GM18505 (cell line): ENCODE measurements at regions not wholly inside any gene's neighbourhood (a gene's known extent, or its start where the extent isn't known, plus 50 kb on each side); places are given as distances from the start of the nearest gene placed in this dataset.
"Not testable (repeated sequence)": the region's sequence is repeated elsewhere in the genome, so short reads cannot be mapped to it uniquely, and the experiment has no call there.

Experiments used
- ATAC-seq: cut with Tn5 transposase; IDR thresholded peaks from one replicate; pipeline ENCODE4 v1.9.1; 2021; ENCODE audit not compliant: unreplicated experiment
- POLR2A ChIP-seq: IDR thresholded peaks from 4 replicates; pipeline ENCODE4 v1.6.1; 2011; ENCODE audit warnings: borderline replicate concordance; ENCODE audit not compliant: insufficient read depth, insufficient read length; ENCODE audit errors: extremely low read depth

DNA sequence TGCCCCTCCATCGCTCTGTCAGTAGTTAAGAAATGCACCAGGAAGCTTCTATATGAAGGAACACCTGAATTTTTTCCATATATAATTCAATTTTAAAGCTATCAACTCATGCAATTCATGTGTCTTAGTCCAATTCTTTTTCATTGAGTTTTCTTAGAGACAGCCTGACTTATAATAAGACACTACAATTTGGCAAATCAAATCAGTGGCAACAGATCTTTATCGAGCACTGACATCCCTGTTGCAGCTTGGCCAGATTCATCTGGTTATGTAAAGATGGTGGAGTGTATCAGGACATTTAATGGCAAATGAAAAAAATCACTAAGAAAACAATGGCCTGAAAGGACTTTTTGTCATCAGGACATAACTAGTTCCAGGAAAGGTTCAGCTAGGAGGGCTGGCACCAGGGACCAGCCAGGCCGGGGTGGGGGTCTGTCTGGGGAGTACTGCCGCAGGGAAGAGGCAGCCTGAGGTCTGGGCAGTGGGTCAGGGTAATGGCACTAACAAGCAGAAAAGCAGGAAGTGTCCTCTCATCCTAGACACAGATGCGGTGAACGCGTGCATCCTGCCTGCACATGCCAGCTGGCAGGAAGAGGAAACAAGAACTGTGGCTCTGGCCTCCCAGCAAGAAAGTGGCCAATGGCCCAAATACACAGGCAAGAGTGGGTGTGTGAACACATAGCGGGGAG, 100.5 kb upstream of the LMNTD1 start:
- TF ChIP-seq POLR2A: no peak
- ATAC-seq: no peak

DNA sequence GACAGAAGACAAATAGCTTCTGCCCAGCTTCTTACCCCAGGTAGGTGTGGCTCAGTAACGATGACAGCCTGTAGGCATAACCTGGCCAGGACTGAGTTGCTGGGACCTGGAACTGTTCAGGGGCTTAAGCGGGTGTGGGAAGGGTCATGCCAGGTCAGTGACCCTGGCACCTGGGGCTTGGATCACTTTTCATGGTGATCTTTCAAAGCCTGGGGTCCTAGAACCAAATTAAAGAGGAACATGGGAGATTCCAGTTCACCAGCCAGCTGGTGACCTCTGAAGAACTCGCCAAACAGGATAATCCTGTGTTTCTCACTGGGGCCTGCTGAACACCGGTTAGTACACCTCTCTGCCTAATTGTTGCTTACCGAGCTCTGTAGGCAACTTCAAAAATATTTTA, 102.6 kb upstream of the LMNTD1 start:
- no peak for TF ChIP-seq POLR2A
- ATAC-seq: no peak

DNA sequence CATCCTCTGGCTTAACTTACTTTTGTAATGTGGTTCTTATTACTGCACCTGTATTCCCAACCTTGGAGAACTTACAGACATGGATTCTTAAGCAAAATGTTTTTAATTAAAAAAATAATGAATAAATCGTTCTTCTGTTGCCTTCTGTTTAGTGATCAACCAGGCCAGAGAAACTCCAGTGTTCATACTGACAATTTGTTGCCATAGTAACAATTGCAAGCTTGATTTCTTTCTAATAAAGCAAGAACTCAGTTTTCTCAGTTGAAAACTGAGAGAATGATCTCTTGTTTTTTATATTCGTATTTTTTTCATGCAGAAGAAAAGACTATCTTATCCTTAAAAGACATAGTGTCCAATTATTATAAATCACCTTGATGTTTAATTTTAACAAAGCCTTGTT, 106.5 kb upstream of the LMNTD1 start:
- TF ChIP-seq POLR2A: no peak

DNA sequence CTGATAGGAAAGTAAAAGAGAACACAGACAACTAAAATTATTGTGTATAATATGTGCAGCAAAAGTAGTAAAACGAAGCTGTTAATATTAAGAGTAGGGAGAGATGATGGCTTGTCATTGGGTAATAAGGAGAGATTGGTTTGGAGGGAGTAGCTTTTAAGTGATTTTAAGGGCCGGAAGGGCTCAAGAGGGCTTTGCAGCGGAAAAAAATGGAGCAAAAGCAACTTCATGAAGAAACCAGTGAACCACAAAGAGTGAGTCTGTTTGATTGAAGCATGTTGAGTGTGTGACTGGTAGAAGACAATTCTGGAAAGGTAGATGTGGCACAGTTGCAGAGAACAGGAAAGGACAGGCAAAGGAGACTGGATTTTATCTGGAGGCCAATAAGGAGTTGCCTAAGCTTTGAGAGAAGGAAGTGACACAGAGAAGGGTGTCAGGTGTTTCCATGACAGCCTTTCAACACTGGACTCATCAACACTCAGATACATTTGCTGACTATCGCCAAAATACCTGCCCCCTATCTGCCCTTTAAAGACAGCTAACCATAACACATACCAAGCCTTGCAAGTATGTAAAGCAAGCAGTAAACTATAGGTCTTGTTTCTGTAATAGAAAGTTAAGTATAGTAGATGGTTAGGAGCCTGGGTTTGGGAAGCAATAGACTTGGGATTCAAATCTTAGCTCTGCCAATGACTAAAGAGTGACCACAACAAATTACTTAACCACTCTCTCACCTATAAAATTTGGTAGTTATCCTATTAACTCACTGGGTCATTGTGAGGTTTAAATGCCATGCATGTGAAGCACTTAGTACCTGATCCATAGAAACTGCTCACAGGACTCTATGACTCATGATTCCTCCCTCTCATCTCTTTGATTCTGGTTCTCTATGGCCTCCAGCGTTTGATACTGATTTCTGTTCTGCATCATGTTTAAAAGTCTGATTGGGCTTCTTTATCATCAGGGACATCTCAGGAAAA, 117.3 kb upstream of the LMNTD1 start:
- ATAC-seq: no peak
- no peak for TF ChIP-seq POLR2A

More for the DNA sequence above, 106.5 kb upstream of the LMNTD1 start:
- no peak for ATAC-seq

DNA sequence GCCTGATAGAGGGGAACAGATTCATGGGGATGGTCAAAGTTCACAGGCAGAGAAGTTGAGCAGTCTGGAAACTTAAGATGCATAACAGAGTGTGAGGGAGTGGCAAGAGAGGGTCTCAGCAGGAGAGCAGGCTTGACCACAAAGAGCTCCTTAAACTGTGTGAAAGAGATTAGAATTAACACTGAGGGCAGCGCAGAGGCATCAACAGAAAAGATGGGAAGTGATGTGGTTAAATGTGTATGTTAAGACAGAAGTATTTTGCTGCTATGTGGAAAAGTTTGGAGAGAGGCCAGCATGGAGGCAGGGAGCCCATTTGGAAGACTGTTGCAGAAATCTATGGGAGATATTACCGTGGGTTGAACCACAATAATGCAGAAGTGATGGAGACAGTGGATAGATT, 122.7 kb upstream of the LMNTD1 start:
- no peak for TF ChIP-seq POLR2A
- ATAC-seq: no peak

DNA sequence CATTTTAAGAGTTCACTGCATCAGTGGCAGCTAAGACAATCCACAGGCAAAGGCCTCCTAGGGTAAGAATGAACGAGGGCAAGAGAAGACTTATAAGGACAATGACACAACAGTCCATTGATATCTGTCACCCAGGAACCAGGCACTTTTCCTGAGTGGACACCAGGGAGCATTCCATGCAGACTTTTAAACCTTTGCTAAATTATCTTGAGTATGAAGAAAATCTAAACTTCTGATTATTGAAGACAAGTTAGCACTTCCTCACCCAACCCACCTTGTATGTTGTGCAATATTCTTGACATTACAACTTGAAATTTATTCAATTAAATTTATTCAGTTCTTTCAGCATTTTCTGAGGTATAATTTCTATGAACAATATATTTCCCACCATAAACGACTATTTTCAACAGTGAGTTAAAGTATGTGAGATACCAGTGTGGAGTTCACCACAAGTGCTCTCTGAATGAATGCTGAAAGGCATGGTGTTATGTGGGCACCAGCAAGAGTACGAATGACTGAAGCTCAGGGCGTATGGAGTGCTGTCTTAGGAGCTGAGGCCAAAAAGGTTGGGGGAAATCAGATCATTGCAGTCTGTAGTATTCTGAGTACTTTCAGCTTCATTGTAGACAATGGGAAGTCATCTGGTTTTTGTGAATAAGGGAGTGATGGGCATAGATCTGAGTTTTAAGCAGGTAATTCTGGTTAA, 124.3 kb upstream of the LMNTD1 start:
- no peak for ATAC-seq

DNA sequence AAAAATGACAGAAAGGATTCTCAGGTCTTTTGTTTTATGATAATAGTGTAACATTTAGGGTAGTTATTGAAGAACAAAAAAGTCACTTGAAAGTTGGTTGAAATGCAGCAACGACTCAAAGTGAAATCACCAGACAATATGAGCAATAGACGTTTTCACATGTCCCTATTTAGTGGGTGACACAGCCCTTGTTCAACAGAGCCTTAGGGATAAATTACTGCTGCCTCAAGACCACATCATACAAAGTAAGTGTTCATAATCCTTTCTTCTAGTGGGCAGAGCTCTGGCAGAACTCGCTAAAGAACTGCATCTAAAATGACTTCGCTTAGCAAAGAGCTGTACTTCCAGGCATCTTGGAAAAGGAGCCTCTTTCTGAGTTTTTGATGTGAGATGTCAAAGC, 128.5 kb upstream of the LMNTD1 start:
- ATAC-seq: no peak
- no peak for TF ChIP-seq POLR2A

More for the DNA sequence above, 124.3 kb upstream of the LMNTD1 start:
- TF ChIP-seq POLR2A: no peak

DNA sequence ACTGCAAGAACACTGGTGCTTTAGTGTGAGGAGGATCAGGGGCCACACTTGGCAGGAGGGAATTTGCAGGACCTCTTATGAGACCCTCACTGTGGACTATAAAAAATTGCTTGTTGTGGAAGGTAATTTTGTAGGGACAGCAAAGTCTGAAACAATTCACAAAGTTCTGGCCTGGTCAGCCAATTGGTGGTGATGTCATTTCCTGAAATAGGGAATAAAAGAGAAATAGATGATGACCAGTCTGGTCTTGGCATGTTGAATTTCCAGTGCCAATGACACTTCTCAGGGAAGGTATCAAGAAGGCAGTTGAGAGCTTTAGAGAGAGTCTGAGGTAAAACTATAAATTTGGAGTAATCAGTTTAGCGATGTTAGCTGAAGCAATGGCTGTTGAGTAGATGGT, 129.3 kb upstream of the LMNTD1 start:
- TF ChIP-seq POLR2A: no peak
- ATAC-seq: no peak

DNA sequence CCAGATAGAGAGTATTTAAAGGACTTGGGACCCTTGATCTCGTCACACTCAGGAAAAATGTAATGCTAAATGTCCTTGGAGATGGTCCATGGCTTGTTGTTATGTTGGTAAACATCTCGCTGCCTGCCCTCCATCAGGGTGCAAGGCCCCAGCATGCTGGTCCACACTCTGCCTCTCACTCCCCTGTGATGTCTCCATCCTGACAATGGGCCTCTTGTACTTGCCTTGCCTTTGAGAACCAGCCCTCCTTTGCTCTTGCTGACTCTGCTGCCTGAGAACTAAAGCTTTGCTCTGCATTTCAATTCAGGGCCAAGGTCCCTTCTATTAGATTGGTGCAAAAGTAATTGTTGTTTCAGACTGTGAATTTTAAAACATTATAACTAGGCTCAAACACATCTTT, 131.0 kb upstream of the LMNTD1 start:
- no peak for ATAC-seq
- TF ChIP-seq POLR2A: no peak

DNA sequence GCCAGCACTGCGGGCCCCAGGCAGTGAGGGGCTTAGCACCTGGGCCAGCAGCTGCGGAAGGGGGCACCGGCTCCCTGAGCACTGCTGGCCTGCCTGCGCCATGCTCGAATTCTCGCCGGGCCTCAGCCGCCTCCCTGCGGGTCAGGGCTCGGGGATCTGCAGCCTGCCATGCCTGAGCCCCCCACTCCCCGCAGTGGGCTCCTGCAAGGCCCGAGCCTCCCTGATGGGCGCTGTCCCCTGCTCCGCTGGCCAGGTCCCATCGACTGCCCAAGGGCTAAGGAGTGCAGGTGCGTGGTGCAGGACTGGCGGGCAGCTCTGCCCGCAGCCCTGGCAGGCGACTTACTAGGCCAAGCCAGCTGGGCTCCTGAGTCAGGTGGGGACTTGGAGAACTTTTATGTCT, 133.3 kb upstream of the LMNTD1 start:
- no peak for TF ChIP-seq POLR2A
- ATAC-seq: no peak

DNA sequence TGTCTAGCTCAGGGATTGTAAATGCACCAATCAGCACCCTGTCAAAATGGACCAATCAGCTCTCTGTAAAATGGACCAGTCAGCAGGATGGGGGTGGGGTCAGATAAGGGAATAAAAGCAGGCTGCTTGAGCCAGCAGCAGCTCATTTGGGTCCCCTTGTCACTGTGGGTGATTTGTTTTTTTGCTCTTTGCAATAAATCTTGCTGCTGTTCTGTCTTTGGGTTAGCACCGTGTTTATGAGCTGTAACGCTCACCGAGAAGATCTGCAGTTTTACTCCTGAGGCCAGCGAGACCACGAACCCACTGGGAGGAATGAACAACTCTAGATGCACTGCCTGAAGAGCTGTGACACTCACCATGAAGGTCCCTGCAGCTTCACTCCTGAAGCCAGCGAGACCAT, 134.1 kb upstream of the LMNTD1 start:
- no peak for ATAC-seq

DNA sequence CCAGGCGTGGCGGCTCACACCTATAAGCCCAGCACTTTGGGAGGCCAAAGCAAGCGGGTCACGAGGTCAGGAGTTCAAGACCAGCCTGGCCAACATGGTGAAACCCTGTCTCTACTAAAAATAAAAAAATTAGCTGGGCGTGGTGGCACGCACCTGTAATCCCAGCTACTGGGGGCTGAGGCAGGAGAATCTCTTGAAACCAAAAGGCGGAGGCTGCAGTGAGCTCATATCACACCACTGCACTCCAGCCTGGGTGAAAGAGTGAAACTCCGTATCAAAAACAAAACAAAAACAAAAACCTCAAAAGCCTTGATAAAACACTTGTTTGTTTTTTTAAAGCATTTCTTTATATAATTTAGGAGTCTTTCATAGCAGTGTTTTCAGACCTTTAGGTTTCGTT, 135.8 kb upstream of the LMNTD1 start:
- not testable (repeated sequence) for ATAC-seq

More for the DNA sequence above, 134.1 kb upstream of the LMNTD1 start:
- TF ChIP-seq POLR2A: no peak

DNA sequence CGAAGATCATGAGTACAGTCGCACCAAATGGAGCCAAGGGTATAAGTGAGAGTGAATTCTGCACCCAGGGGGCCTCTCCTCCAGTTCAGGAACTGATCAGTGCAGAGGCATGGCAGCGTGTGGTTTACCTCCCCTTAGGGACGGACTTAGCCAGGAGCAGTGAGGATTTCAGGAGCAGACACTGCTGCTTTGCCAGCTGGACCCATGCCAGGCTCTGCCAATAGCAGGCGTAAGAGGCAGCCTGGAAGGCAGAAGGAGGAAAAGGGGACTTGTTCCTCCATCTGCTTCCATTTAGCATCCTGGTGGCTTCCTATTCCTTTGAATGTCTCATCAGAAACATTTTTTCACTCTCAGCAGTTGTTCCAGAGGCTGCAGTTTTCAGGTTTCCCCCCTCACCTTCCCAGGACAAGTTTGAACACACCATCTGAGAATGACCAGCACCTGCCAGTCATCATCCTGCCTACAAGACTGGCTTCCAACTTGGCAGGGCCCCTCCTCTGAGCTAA, 137.0 kb upstream of the LMNTD1 start:
- TF ChIP-seq POLR2A: no peak
- no peak for ATAC-seq

DNA sequence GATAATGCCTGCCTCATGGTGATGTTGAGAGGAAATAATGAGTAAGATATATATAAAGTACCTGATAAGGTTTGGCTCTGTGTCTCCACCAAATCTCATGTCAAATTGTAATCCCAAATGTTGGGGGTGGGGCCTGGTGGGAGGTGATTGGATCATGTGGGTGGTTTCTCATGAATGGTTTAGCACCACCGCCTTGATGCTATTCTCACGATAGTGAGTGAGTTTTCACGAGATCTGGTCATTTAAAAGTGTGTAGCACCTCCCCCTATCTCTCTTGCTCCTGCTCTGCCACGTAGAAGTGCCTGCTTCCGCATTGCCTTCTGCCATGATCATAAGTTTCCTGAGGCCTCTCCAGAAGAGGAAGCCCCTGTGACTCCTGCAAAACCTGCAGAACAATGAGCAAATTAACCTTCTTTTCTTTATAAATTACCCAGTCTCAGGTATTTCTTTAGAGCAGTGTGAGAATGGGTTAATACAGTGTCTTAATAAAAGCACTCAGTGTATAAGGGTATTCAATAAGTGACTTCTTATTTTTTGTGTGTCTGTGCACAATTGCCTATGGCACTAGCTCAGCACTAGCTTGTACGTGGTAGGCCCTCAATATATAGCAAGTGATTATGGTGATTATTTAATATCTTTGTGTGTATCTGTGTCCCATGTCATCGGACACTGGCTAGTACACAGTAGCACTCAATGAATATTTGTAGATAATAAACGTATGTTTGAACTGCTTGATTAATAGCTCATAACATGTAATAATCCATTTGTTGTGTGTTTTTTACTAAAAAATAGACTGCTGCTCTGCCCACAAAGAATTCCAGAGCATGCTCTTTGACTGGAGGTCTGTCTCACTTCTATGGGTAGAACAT, 138.1 kb upstream of the LMNTD1 start:
- TF ChIP-seq POLR2A: no peak
- no peak for ATAC-seq

DNA sequence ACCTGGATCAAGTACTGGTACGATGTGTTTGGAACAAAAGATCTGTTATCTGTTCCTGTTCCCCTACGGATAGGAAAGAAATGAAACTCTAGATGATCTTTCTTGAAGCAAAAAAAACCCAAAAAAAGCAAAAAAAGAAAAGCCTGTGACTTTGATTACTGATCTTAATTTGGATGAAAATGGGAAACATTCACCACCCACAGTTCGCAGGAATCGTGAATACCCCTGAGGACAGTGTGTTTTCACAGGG, 138.7 kb upstream of the LMNTD1 start:
- TF ChIP-seq POLR2A: no peak
- no peak for ATAC-seq
